KMS-11 (cell line): ENCODE measurements at regions not wholly inside any gene's neighbourhood (a gene's known extent, or its start where the extent isn't known, plus 50 kb on each side); places are given as distances from the start of the nearest gene placed in this dataset.

Experiments
- H2AFZ ChIP-seq: fragments of 200-600 bp; sonication (generic); 2 replicates; pipeline ENCODE4 v1.6.1; 2016; ENCODE audit warnings: antibody characterized with exemption, mixed run types, low read depth
- H3K27ac ChIP-seq: fragments of 200-600 bp; sonication (generic); 2 replicates; pipeline ENCODE4 v1.6.1; 2016; ENCODE audit warnings: mild to moderate bottlenecking, mixed run types
- H3K27me3 ChIP-seq: fragments of 200-600 bp; sonication (generic); 2 replicates; pipeline ENCODE4 v1.6.1; 2017; ENCODE audit warnings: mild to moderate bottlenecking, low read depth, mixed run types, moderate library complexity; ENCODE audit not compliant: insufficient read depth
- H3K36me3 ChIP-seq: fragments of 200-600 bp; sonication (generic); 2 replicates; pipeline ENCODE4 v1.6.1; 2017; ENCODE audit warnings: mild to moderate bottlenecking, mixed run types; ENCODE audit not compliant: insufficient read depth
- H3K4me1 ChIP-seq: fragments of 200-600 bp; sonication (generic); 2 replicates; pipeline ENCODE4 v1.6.1; 2016; ENCODE audit warnings: mild to moderate bottlenecking, low read depth, mixed run types; ENCODE audit not compliant: poor library complexity, severe bottlenecking
- H3K4me2 ChIP-seq: fragments of 200-600 bp; sonication (generic); 2 replicates; pipeline ENCODE4 v1.7.0; 2016; ENCODE audit warnings: mild to moderate bottlenecking, mixed run types
- H3K4me3 ChIP-seq: fragments of 200-600 bp; sonication (generic); IDR thresholded peaks from 2 replicates; pipeline ENCODE4 v1.6.1; 2017; ENCODE audit warnings: low read depth, low read length, mixed read lengths; ENCODE audit not compliant: insufficient read depth
- H3K79me2 ChIP-seq: fragments of 200-600 bp; sonication (generic); 2 replicates; pipeline ENCODE4 v1.6.1; 2016; ENCODE audit warnings: low read depth, mixed run types; ENCODE audit not compliant: insufficient read depth
- H3K9ac ChIP-seq: fragments of 200-600 bp; sonication (generic); 2 replicates; pipeline ENCODE4 v1.6.1; 2016; ENCODE audit warnings: mild to moderate bottlenecking, mixed run types
- H4K20me1 ChIP-seq: fragments of 200-600 bp; sonication (generic); 2 replicates; pipeline ENCODE4 v1.6.1; 2016; ENCODE audit warnings: mild to moderate bottlenecking, mixed run types; ENCODE audit not compliant: insufficient read depth
- TF ChIP-seq, protein P1 (sequence below): fragments of 200-600 bp; sonication (generic); conservative IDR thresholded peaks from 2 replicates; pipeline ENCODE4 v1.6.1; 2017; ENCODE audit warnings: low read depth, mild to moderate bottlenecking, antibody characterized with exemption, low read length, moderate library complexity, mixed read lengths

DNA sequence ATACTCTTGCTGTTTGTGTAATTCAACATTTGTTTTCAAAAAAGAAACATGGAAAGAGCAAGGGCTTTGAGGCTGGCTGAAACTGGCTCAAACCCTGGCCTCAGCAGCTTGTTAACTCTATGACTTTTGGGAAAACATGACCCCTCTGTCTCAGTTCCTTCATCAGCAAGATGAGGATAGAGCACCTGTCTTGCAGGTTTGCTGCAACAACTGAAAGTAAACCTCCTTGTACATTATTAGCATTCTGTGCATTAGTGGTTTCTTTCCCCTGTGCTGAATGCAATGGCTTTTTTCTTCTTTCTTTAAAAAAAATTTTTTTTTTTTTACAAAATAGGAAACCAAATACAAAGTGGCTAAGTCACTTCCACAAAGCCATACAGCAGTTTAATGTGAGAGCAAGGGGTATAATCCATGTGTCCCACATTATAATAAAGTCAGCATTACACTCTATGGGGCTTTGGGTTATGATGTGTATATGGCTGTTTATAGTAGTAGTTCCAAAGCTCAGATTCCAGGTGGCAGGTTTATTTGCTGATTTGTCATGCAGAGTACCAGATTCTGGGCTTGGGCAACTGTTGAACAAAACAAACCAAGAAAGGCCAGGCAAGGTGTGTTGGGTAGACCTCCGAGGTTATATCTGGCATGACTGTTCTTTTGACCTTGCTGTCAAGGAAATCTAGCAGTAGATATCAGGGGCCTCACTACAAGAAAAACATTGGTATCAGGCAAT is 194.5 kb upstream of the CNOT2 start:
- H3K79me2 ChIP-seq = no peaks in the 10 kb centered on the region
- no peak overlapping the region for H2AFZ ChIP-seq
- H3K4me2 ChIP-seq = no peak overlapping the region; the same call in 1 of the 2 replicates
- no peak overlapping the region for H3K4me3 ChIP-seq
- H4K20me1 ChIP-seq = no peaks in the 10 kb centered on the region
- peaks cover 16% of the 10 kb centered on the region for H3K4me1 ChIP-seq
- TF ChIP-seq, protein P1, sequence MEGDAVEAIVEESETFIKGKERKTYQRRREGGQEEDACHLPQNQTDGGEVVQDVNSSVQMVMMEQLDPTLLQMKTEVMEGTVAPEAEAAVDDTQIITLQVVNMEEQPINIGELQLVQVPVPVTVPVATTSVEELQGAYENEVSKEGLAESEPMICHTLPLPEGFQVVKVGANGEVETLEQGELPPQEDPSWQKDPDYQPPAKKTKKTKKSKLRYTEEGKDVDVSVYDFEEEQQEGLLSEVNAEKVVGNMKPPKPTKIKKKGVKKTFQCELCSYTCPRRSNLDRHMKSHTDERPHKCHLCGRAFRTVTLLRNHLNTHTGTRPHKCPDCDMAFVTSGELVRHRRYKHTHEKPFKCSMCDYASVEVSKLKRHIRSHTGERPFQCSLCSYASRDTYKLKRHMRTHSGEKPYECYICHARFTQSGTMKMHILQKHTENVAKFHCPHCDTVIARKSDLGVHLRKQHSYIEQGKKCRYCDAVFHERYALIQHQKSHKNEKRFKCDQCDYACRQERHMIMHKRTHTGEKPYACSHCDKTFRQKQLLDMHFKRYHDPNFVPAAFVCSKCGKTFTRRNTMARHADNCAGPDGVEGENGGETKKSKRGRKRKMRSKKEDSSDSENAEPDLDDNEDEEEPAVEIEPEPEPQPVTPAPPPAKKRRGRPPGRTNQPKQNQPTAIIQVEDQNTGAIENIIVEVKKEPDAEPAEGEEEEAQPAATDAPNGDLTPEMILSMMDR = no peak
- no peak overlapping the region for H3K9ac ChIP-seq
- H3K27me3 ChIP-seq = no peaks in the 10 kb centered on the region
- no peaks in the 10 kb centered on the region for H3K36me3 ChIP-seq
- no peak overlapping the region for H3K27ac ChIP-seq

- Histone ChIP-seq H3K4me1 (peaks cover 16% of the 10 kb centered on the region), H3K9ac (no peak overlapping the region), H3K27ac (no peak overlapping the region), H2AFZ (no peak overlapping the region), H3K27me3 (no peaks in the 10 kb centered on the region), H3K36me3 (no peaks in the 10 kb centered on the region), H4K20me1 (no peaks in the 10 kb centered on the region), H3K4me2 (no peak overlapping the region), H3K4me3 (no peak overlapping the region), H3K79me2 (no peaks in the 10 kb centered on the region)
- TF ChIP-seq, protein P1 = no peak
These were observed 193.5 kb upstream of the CNOT2 start for GRCh38 chr12:70049596-70050360.

GRCh38 chr12:70052476-70052875 is 190.8 kb upstream of the CNOT2 start:
- no peaks in the 10 kb centered on the region for H4K20me1 ChIP-seq
- no peak overlapping the region for H3K27ac ChIP-seq
- no peaks in the 10 kb centered on the region for H3K79me2 ChIP-seq
- H3K4me1 ChIP-seq = peaks cover 16% of the 10 kb centered on the region
- H3K4me2 ChIP-seq = no peak overlapping the region
- H3K27me3 ChIP-seq = no peaks in the 10 kb centered on the region
- no peak overlapping the region for H3K9ac ChIP-seq
- H3K36me3 ChIP-seq = no peaks in the 10 kb centered on the region
- TF ChIP-seq, protein P1 = no peak
- H3K4me3 ChIP-seq = no peak overlapping the region
- H2AFZ ChIP-seq = no peak overlapping the region

DNA sequence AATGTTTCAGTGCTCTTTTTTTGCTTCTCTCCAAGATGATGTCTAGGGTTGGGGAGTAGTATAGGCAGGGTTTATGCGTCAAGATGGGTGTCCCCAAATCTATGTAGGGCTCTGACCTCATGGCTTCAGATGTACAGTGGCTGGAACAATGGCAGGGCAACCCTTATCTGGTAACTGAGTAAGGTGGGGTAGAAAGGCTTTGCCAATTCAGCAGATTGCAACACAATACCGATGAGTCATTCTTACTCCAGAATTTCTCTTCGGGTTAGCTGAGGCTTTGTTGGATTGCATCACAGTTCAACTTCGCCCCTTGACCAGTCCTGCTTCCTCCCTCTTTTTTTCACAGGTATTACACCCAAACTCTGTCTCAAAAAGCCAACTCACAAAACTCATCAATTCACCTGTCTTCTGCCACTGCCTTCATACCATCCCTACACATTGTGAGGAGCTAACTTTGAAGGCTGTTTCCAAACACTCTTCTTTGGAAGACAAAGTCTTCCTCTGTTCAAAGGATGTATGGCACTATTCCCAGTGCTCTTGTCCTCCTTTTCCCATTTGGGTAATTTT is 190.2 kb upstream of the CNOT2 start:
- TF ChIP-seq, protein P1 = no peak
- H4K20me1 ChIP-seq = no peaks in the 10 kb centered on the region
- H3K79me2 ChIP-seq = no peaks in the 10 kb centered on the region
- no peaks in the 10 kb centered on the region for H3K27me3 ChIP-seq
- no peak overlapping the region for H3K27ac ChIP-seq
- no peak overlapping the region for H3K4me3 ChIP-seq
- peaks cover 12% of the 10 kb centered on the region for H3K4me1 ChIP-seq
- H2AFZ ChIP-seq = no peak overlapping the region
- H3K9ac ChIP-seq = no peak overlapping the region
- no peaks in the 10 kb centered on the region for H3K36me3 ChIP-seq
- H3K4me2 ChIP-seq = no peak overlapping the region
